Esophagus squamous epithelium (tissue), 5 donors: ENCODE measurements at regions not wholly inside any gene's neighbourhood (a gene's known extent, or its start where the extent isn't known, plus 50 kb on each side); places are given as distances from the start of the nearest gene placed in this dataset.

Experiments used
- DNase-seq: peaks from one replicate; lab custom pipeline; 2025; lab: John Stamatoyannopoulos, UW
- H3K27ac ChIP-seq, 4 donors: fragments of 200-600 bp; sonication (generic); one replicate each; pipeline ENCODE4 v1.5.1; 2016 to 2019; ENCODE audit warnings: mild to moderate bottlenecking in 1 of 4
- H3K27me3 ChIP-seq, 4 donors: fragments of 200-600 bp; sonication (generic); 1 replicate in 3 of 4; 2 replicates in 1 of 4; pipeline versions ENCODE4 v1.5.1 to v1.6.0; 2017 to 2021; ENCODE audit warnings: antibody characterized with exemption in 1 of 4
- H3K36me3 ChIP-seq, 3 donors: fragments of 200-600 bp; sonication (generic); one replicate each; pipeline ENCODE4 v1.5.1; 2016 to 2019
- H3K4me1 ChIP-seq, 3 donors: fragments of 200-600 bp; sonication (generic); one replicate each; pipeline ENCODE4 v1.5.1; 2017 to 2019
- H3K4me3 ChIP-seq, 4 donors: fragments of 200-600 bp; sonication (generic); 1 replicate in 3 of 4; 2 replicates in 1 of 4; pipeline ENCODE4 v1.5.1; 2016 to 2019; ENCODE audit warnings: mild to moderate bottlenecking in 2 of 4, moderate library complexity in 1 of 4
- H3K9me3 ChIP-seq, 3 donors: fragments of 200-600 bp; sonication (generic); one replicate each; pipeline ENCODE4 v1.5.1; 2016 to 2019
- CTCF ChIP-seq, 6 experiments: fragments of 450-650 bp in 4 of 6; fragments of 200-600 bp in 2 of 6; sonication (generic) in 2 of 6; IDR thresholded peaks; one replicate each; pipeline ENCODE4 v1.5.1; 2016 to 2019; ENCODE audit warnings: antibody characterized with exemption in 6 of 6, mild to moderate bottlenecking in 4 of 6, moderate library complexity in 4 of 6
- POLR2A ChIP-seq, 4 donors: fragments of 450-650 bp; IDR thresholded peaks; one replicate each; pipeline ENCODE4 v1.6.1; 2017; ENCODE audit warnings: antibody characterized with exemption in 4 of 4, mild to moderate bottlenecking in 4 of 4, moderate library complexity in 3 of 4
- WGBS, 2 donors: methylation state at CpG; one replicate each; pipeline ENCODE4 v1.1.5; 2018; 5-methylcytosine and 5-hydroxymethylcytosine counted together
- intact Hi-C: fragments of 100-400 bp; cut with DNase I; formaldehyde crosslinking; loops from one replicate; pipeline ENCODE4 v1.15.0; 2022
- donor health status: DM: yes; HTN: yes; CAD: no.

- intact Hi-C loops = no loop called here
- Histone ChIP-seq H3K4me3 (peak overlapping the region in 2 of 4 donors; percentile 48 to 67), H3K27ac (peak overlapping the region in 3 of 4 donors; percentile 65 to 81 (median 75)), H3K36me3 (no peaks in the 10 kb centered on the region), H3K9me3 (no peaks in the 10 kb centered on the region), H3K27me3 (no peaks in the 10 kb centered on the region), H3K4me1 (peaks cover 3 to 30% (median 17%) of the 10 kb centered on the region in 3 donors)
- TF ChIP-seq CTCF (IDR thresholded peaks at IDR 0.05) (no peak), POLR2A (IDR thresholded peaks at IDR 0.05) (no peak)
- DNase-seq = no peak
- 25 to 30% methylated on average over 5 of the region's 5 CpGs for WGBS, 2 donors
These were observed 257.2 kb upstream of the GLI3 start for GRCh38 chr7:42494199-42494710.

- Histone ChIP-seq H3K4me3 (peak overlapping the region; percentile 19 to 67 (median 45)), H3K9me3 (no peaks in the 10 kb centered on the region), H3K4me1 (peaks cover 3 to 30% (median 17%) of the 10 kb centered on the region in 3 donors), H3K27me3 (no peaks in the 10 kb centered on the region), H3K36me3 (no peaks in the 10 kb centered on the region), H3K27ac (peak overlapping the region; percentile 53 to 81 (median 70))
- intact Hi-C loops = no loop called here
- 2% methylated on average over 9 to 23 of the region's 29 CpGs for WGBS, 2 donors
- no peak for DNase-seq
- TF ChIP-seq POLR2A (IDR thresholded peaks at IDR 0.05) (no peak), CTCF (IDR thresholded peaks at IDR 0.05) (no peak)
These were observed 256.6 kb upstream of the GLI3 start for GRCh38 chr7:42493436-42494198.

GRCh38 chr7:42492920-42493319, 255.9 kb upstream of the GLI3 start:
- Histone ChIP-seq H3K36me3 (no peaks in the 10 kb centered on the region), H3K4me3 (peak overlapping the region in 3 of 4 donors; percentile 42 to 67 (median 48)), H3K27ac (peak overlapping the region in 3 of 4 donors; percentile 65 to 81 (median 75)), H3K27me3 (no peaks in the 10 kb centered on the region), H3K4me1 (peaks cover 3 to 30% (median 17%) of the 10 kb centered on the region in 3 donors), H3K9me3 (no peaks in the 10 kb centered on the region)
- no peak for DNase-seq
- intact Hi-C loops = no loop called here
- no peak for TF ChIP-seq CTCF (IDR thresholded peaks at IDR 0.05)
- TF ChIP-seq POLR2A (IDR thresholded peaks at IDR 0.05) = no peak
- 62 to 72% methylated on average over 7 of the region's 7 CpGs for whole genome bisulfite sequencing, 2 donors

- 86 to 100% methylated on average over 1 to 2 of the region's 3 CpGs for WGBS, 2 donors
- no peak for DNase-seq
- peaks cover 3 to 30% (median 17%) of the 10 kb centered on the region in 3 donors for H3K4me1 ChIP-seq
- H3K27me3 ChIP-seq = no peaks in the 10 kb centered on the region
- TF ChIP-seq CTCF (IDR thresholded peaks at IDR 0.05) = no peak
- no peak for TF ChIP-seq POLR2A (IDR thresholded peaks at IDR 0.05)
- no peak overlapping the region for H3K27ac ChIP-seq
- no peak overlapping the region for H3K4me3 ChIP-seq
- intact Hi-C loops = no loop called here
- H3K9me3 ChIP-seq = no peaks in the 10 kb centered on the region
- no peaks in the 10 kb centered on the region for H3K36me3 ChIP-seq
These were observed 254.1 kb upstream of the GLI3 start for GRCh38 chr7:42491106-42491505.

GRCh38 chr7:42489299-42489698, 252.3 kb upstream of the GLI3 start:
- no peak overlapping the region for H3K27ac ChIP-seq
- no peak for DNase-seq
- TF ChIP-seq POLR2A (IDR thresholded peaks at IDR 0.05) = no peak
- TF ChIP-seq CTCF (IDR thresholded peaks at IDR 0.05) = no peak

More at GRCh38 chr7:42489299-42489698, 252.3 kb upstream of the GLI3 start:
- no peaks in the 10 kb centered on the region for H3K9me3 ChIP-seq
- H3K4me3 ChIP-seq = no peak overlapping the region
- no peaks in the 10 kb centered on the region for H3K36me3 ChIP-seq
- H3K4me1 ChIP-seq = peaks cover 3 to 15% (median 7%) of the 10 kb centered on the region in 3 donors
- intact Hi-C loops = no loop called here
- no peaks in the 10 kb centered on the region for H3K27me3 ChIP-seq
